GM12801 (cell line): ENCODE measurements at regions not wholly inside any gene's neighbourhood (a gene's known extent, or its start where the extent isn't known, plus 50 kb on each side); places are given as distances from the start of the nearest gene placed in this dataset.

Experiments
- TF ChIP-seq, protein P1 (sequence below): IDR thresholded peaks from one replicate; pipeline ENCODE4 v1.5.1; 2011; ENCODE audit warnings: control low read depth; ENCODE audit not compliant: insufficient read length; ENCODE audit errors: extremely low read depth

GRCh38 chr14:95796788-95797187, 79.8 kb upstream of the TUNAR start:
- TF ChIP-seq, protein P1, sequence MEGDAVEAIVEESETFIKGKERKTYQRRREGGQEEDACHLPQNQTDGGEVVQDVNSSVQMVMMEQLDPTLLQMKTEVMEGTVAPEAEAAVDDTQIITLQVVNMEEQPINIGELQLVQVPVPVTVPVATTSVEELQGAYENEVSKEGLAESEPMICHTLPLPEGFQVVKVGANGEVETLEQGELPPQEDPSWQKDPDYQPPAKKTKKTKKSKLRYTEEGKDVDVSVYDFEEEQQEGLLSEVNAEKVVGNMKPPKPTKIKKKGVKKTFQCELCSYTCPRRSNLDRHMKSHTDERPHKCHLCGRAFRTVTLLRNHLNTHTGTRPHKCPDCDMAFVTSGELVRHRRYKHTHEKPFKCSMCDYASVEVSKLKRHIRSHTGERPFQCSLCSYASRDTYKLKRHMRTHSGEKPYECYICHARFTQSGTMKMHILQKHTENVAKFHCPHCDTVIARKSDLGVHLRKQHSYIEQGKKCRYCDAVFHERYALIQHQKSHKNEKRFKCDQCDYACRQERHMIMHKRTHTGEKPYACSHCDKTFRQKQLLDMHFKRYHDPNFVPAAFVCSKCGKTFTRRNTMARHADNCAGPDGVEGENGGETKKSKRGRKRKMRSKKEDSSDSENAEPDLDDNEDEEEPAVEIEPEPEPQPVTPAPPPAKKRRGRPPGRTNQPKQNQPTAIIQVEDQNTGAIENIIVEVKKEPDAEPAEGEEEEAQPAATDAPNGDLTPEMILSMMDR, result no peak

GRCh38 chr14:95787941-95788340, 74.0 kb upstream of the TCL1A start:
- TF ChIP-seq, protein P1, result no peak

- TF ChIP-seq, protein P1, result no peak
Measured at GRCh38 chr14:95786566-95786965, 72.6 kb upstream of the TCL1A start.

DNA sequence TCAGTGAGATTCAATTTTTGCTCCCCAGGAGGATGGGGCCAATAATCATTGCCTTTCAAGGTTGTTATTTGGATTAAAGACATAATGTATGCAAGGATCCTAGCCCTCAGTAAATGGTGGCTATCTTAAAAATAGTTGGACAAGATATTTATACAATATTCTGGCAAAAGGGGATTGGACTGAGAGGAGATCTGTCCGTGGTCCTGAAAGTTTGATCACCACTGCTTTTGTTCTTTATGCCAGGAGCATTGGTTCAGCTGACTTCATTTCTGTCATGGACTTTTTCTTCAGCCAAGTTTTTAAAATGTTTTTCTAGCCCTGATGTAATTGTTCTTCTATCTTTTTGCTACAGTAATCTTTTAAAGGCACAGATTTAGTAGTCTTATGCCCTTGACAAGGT, 70.2 kb upstream of the TCL1A start:
- TF ChIP-seq, protein P1, result no peak

DNA sequence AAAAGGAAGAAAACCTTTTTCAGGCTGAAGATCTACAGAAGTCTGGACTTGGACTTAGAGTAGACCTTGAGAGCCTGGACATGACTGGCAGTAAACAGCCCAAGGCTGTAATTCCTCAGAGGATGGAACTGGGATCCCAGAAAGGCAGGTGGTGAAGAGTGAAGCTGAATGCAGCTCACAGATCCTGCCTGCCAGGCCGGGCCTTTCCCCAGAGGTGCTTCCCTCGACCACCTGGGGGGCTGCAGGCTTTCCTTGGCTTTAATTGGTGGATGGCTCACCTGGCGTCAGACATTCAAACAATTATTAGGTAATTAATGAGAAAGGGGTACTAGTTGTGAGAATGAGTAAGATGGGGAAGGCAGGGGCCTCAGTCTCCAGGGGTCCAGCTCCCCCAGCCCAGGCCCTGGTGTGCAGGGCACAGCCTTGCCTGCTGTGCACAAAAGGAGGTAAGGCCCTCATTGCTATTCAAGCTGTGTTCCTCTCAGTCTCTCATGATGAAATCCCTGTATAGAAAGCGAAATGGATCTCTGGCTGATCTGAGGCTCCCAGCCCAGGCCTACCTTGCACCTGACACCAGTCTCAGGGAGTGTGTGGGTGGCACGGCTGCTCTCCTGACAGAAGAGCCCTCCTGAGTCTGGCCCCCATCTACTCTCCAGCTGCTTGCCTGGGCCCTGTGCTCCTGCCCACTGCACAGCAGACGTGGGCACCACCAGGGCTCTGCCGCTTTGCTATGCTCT, 63.0 kb upstream of the TCL1A start:
- TF ChIP-seq, protein P1, result no peak

- TF ChIP-seq, protein P1, result peak; percentile 56
Measured at GRCh38 chr14:95774265-95775160, 60.6 kb upstream of the TCL1A start.

DNA sequence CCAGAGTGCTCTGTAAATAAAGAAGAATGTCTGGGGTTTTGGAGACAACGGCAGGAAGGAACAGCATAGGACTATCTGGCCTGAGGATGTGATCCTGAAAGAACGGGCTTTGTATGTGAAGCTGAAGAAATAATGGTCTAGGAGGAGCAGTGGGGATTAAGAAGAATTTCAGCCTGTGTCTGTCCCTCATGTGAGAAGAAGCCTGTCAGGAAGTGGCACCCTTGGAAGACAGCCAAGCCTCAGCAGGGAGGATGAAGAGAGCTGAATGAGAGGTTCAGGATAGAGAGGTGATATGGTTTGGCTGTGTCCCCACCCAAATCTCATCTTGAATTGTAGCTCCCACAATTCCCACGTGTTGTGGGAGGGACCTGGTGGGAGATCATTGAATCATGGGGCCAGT, 56.9 kb upstream of the TCL1A start:
- TF ChIP-seq, protein P1, result no peak
